ENCODE measurements at regions not wholly inside any gene's neighbourhood (a gene's known extent, or its start where the extent isn't known, plus 50 kb on each side); places are given as distances from the start of the nearest gene placed in this dataset.

- DNase-seq = no peak
- in situ Hi-C loops (cut with MboI; ENCODE audit: low sequenced_read_pairs in 4 of 4) = no loop called here
- Histone ChIP-seq H3K4me3 (no peak overlapping the region), H3K4me1 (no peaks in the 10 kb centered on the region), H3K27ac (no peak overlapping the region), H3K27me3 (no peaks in the 10 kb centered on the region), H3K36me3 (no peaks in the 10 kb centered on the region), H3K9me3 (no peaks in the 10 kb centered on the region)
- no peak for ATAC-seq
- intact Hi-C loops (cut with DNase I; ENCODE audit: low total_unique reads) = no loop called here
- TF ChIP-seq POLR2A (IDR thresholded peaks at IDR 0.05) = no peak
- TF ChIP-seq, protein P1, sequence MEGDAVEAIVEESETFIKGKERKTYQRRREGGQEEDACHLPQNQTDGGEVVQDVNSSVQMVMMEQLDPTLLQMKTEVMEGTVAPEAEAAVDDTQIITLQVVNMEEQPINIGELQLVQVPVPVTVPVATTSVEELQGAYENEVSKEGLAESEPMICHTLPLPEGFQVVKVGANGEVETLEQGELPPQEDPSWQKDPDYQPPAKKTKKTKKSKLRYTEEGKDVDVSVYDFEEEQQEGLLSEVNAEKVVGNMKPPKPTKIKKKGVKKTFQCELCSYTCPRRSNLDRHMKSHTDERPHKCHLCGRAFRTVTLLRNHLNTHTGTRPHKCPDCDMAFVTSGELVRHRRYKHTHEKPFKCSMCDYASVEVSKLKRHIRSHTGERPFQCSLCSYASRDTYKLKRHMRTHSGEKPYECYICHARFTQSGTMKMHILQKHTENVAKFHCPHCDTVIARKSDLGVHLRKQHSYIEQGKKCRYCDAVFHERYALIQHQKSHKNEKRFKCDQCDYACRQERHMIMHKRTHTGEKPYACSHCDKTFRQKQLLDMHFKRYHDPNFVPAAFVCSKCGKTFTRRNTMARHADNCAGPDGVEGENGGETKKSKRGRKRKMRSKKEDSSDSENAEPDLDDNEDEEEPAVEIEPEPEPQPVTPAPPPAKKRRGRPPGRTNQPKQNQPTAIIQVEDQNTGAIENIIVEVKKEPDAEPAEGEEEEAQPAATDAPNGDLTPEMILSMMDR (IDR thresholded peaks at IDR 0.05 in 4 of 5, conservative IDR thresholded peaks at IDR 0.05 in 1 of 5) = no peak
Measured at GRCh38 chr1:29933067-29933466, 696.7 kb downstream of the PTPRU start.

GRCh38 chr1:29932626-29933025 is 696.3 kb downstream of the PTPRU start:
- DNase-seq (no peak), ATAC-seq (no peak)
- Histone ChIP-seq H3K4me3 (no peak overlapping the region), H3K4me1 (no peaks in the 10 kb centered on the region), H3K9me3 (no peaks in the 10 kb centered on the region), H3K27ac (no peak overlapping the region), H3K27me3 (no peaks in the 10 kb centered on the region), H3K36me3 (no peaks in the 10 kb centered on the region)
- in situ Hi-C loops (cut with MboI; ENCODE audit: low sequenced_read_pairs in 4 of 4) (no loop called here), intact Hi-C loops (cut with DNase I; ENCODE audit: low total_unique reads) (no loop called here)
- TF ChIP-seq, protein P1 (IDR thresholded peaks at IDR 0.05 in 4 of 5, conservative IDR thresholded peaks at IDR 0.05 in 1 of 5) = no peak
- TF ChIP-seq POLR2A (IDR thresholded peaks at IDR 0.05) = no peak

DNA sequence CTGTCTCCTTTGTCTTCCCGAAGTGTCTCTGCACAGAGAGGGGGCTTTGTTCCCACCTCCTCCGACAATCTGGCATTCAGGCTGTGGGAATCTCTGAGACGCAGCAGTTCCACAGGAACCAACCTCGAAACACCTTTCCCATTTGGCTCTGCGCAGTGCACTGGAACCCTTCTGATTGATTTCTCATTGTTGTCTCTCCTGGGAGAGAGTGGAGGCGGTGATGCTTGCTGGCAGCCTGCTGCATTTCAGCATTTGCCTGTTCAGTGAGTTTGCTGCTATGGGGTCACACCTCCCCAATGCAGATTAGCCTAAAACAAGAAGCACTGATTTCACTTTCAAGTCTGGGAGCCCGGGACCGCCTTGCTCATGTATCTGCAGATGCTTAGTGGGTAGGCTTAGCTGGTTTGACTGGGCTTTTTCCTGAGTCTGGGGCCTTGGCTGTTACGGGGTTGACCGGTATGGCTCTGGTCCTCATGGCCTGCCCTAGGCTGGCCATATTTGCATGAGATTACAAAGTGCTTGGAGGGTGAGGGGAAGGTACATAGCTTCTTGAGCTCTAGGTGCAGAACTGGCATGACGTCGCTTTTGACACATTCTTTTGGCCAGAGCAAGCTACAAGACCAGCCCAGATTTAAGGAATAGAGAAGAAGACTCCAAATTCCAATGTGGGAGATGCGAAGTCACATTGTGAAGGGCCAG is 695.3 kb downstream of the PTPRU start:
- no peak for ATAC-seq
- in situ Hi-C loops (cut with MboI; ENCODE audit: low sequenced_read_pairs in 4 of 4) (no loop called here), intact Hi-C loops (cut with DNase I; ENCODE audit: low total_unique reads) (no loop called here)
- Histone ChIP-seq H3K4me3 (no peak overlapping the region), H3K27me3 (no peaks in the 10 kb centered on the region), H3K27ac (no peak overlapping the region), H3K36me3 (no peaks in the 10 kb centered on the region), H3K4me1 (no peaks in the 10 kb centered on the region), H3K9me3 (no peaks in the 10 kb centered on the region)
- DNase-seq = no peak
- TF ChIP-seq, protein P1 (IDR thresholded peaks at IDR 0.05 in 4 of 5, conservative IDR thresholded peaks at IDR 0.05 in 1 of 5) = no peak

- Histone ChIP-seq H3K4me3 (no peak overlapping the region), H3K9me3 (no peaks in the 10 kb centered on the region), H3K27ac (no peak overlapping the region), H3K4me1 (no peaks in the 10 kb centered on the region), H3K27me3 (no peaks in the 10 kb centered on the region), H3K36me3 (no peaks in the 10 kb centered on the region)
- DNase-seq (no peak), ATAC-seq (no peak)
- intact Hi-C loops (cut with DNase I; ENCODE audit: low total_unique reads) = no loop called here
- in situ Hi-C loops (cut with MboI; ENCODE audit: low sequenced_read_pairs in 4 of 4) = no loop called here
- TF ChIP-seq, protein P1 (IDR thresholded peaks at IDR 0.05 in 4 of 5, conservative IDR thresholded peaks at IDR 0.05 in 1 of 5) = no peak
- TF ChIP-seq POLR2A (IDR thresholded peaks at IDR 0.05) = no peak
Measured at GRCh38 chr1:29925058-29925457, 688.7 kb downstream of the PTPRU start.

- Histone ChIP-seq H3K9me3 (no peaks in the 10 kb centered on the region), H3K27ac (no peak overlapping the region), H3K4me1 (no peaks in the 10 kb centered on the region), H3K27me3 (no peaks in the 10 kb centered on the region), H3K4me3 (no peak overlapping the region), H3K36me3 (no peaks in the 10 kb centered on the region)
- no peak for TF ChIP-seq POLR2A (IDR thresholded peaks at IDR 0.05)
- TF ChIP-seq, protein P1 (IDR thresholded peaks at IDR 0.05 in 4 of 5, conservative IDR thresholded peaks at IDR 0.05 in 1 of 5) = no peak
- in situ Hi-C loops (cut with MboI; ENCODE audit: low sequenced_read_pairs in 4 of 4) = no loop called here
- no peak for DNase-seq
- intact Hi-C loops (cut with DNase I; ENCODE audit: low total_unique reads) = no loop called here
- no peak for ATAC-seq
Measured at GRCh38 chr1:29924017-29924431, 687.7 kb downstream of the PTPRU start.

All from gastrocnemius medialis (tissue), 4 donors.